Fibroblast of lung (primary cell): ENCODE measurements at regions not wholly inside any gene's neighbourhood (a gene's known extent, or its start where the extent isn't known, plus 50 kb on each side); places are given as distances from the start of the nearest gene placed in this dataset.

Experiments
- DNase-seq, 2 donors: peaks; one replicate each; pipeline versions ENCODE4 v3.0.0 to v3.0.0-alpha.2; 2010; ENCODE audit warnings: low read depth in 2 of 2
- H2AFZ ChIP-seq: 2 replicates; pipeline ENCODE4 v1.5.1; 2012; ENCODE audit warnings: low read length, control low read depth, inconsistent platforms
- H3K27ac ChIP-seq: 2 replicates; pipeline ENCODE4 v1.5.1; 2011; ENCODE audit warnings: low read length, control low read depth; ENCODE audit not compliant: insufficient read depth
- H3K27me3 ChIP-seq: 2 replicates; pipeline ENCODE4 v1.5.1; 2011; ENCODE audit warnings: mild to moderate bottlenecking, low read length; ENCODE audit not compliant: control insufficient read depth, insufficient read depth
- H3K36me3 ChIP-seq: 2 replicates; pipeline ENCODE4 v1.5.1; 2011; ENCODE audit warnings: low read length; ENCODE audit not compliant: control insufficient read depth, insufficient read depth
- H3K4me1 ChIP-seq: 2 replicates; pipeline ENCODE4 v1.5.1; 2011; ENCODE audit warnings: low read length; ENCODE audit not compliant: control insufficient read depth, insufficient read depth; ENCODE audit errors: extremely low read depth
- H3K4me2 ChIP-seq: 2 replicates; pipeline ENCODE4 v1.5.1; 2011; ENCODE audit warnings: low read length, control low read depth; ENCODE audit not compliant: insufficient read depth; ENCODE audit errors: extremely low read depth
- H3K4me3 ChIP-seq, 4 experiments: fragments of 200-600 bp in 1 of 4; sonication (generic) in 1 of 4; replicated peaks in 1 of 4; 2 replicates each; pipeline ENCODE4 v1.5.1; 2011 to 2016; ENCODE audit warnings: low read length in 4 of 4, low read depth in 3 of 4, mild to moderate bottlenecking in 3 of 4, control low read depth in 2 of 4, inconsistent platforms in 1 of 4, mixed read lengths in 1 of 4; ENCODE audit not compliant: insufficient read depth in 1 of 4; ENCODE audit errors: control extremely low read depth in 1 of 4
- H3K79me2 ChIP-seq: 2 replicates; pipeline ENCODE4 v1.5.1; 2012; ENCODE audit warnings: mild to moderate bottlenecking, low read length, inconsistent platforms; ENCODE audit not compliant: control insufficient read depth, insufficient read depth
- H3K9ac ChIP-seq: 2 replicates; pipeline ENCODE4 v1.5.1; 2011; ENCODE audit warnings: mild to moderate bottlenecking, low read length, control low read depth; ENCODE audit not compliant: insufficient read depth
- H3K9me3 ChIP-seq: 2 replicates; pipeline ENCODE4 v1.5.1; 2012; ENCODE audit warnings: low read depth, low read length; ENCODE audit not compliant: control insufficient read depth, insufficient read depth
- H4K20me1 ChIP-seq: 2 replicates; pipeline ENCODE4 v1.5.1; 2011; ENCODE audit warnings: low read length; ENCODE audit not compliant: control insufficient read depth, insufficient read depth; ENCODE audit errors: extremely low read depth
- EZH2 ChIP-seq: IDR thresholded peaks from 2 replicates; pipeline ENCODE4 v1.5.1; 2012; ENCODE audit warnings: low read length, control low read depth, mild to moderate bottlenecking; ENCODE audit errors: missing control alignments
- TF ChIP-seq, protein P1 (sequence below), 2 donors: IDR thresholded peaks in 1 of 2; conservative IDR thresholded peaks in 1 of 2; 1 replicate in 1 of 2; 2 replicates in 1 of 2; pipeline ENCODE4 v1.5.1; 2011 to 2012; ENCODE audit warnings: low read length in 2 of 2, control low read depth in 1 of 2, inconsistent platforms in 1 of 2, low read depth in 1 of 2, mild to moderate bottlenecking in 1 of 2

GRCh38 chr13:73777134-73777533 lies 357.1 kb downstream of the KLF12 start:
- Histone ChIP-seq H3K79me2 (no peaks in the 10 kb centered on the region), H3K27ac (no peak overlapping the region), H3K4me3 (no peak overlapping the region), H3K27me3 (no peaks in the 10 kb centered on the region), H3K9ac (no peak overlapping the region), H4K20me1 (no peaks in the 10 kb centered on the region), H3K9me3 (no peaks in the 10 kb centered on the region), H3K36me3 (no peaks in the 10 kb centered on the region), H2AFZ (no peak overlapping the region), H3K4me1 (no peaks in the 10 kb centered on the region), H3K4me2 (no peak overlapping the region)
- no peak for DNase-seq
- no peak for TF ChIP-seq EZH2
- TF ChIP-seq, protein P1, sequence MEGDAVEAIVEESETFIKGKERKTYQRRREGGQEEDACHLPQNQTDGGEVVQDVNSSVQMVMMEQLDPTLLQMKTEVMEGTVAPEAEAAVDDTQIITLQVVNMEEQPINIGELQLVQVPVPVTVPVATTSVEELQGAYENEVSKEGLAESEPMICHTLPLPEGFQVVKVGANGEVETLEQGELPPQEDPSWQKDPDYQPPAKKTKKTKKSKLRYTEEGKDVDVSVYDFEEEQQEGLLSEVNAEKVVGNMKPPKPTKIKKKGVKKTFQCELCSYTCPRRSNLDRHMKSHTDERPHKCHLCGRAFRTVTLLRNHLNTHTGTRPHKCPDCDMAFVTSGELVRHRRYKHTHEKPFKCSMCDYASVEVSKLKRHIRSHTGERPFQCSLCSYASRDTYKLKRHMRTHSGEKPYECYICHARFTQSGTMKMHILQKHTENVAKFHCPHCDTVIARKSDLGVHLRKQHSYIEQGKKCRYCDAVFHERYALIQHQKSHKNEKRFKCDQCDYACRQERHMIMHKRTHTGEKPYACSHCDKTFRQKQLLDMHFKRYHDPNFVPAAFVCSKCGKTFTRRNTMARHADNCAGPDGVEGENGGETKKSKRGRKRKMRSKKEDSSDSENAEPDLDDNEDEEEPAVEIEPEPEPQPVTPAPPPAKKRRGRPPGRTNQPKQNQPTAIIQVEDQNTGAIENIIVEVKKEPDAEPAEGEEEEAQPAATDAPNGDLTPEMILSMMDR (conservative IDR thresholded peaks at IDR 0.05 in 1 of 2, IDR thresholded peaks at IDR 0.05 in 1 of 2; ENCODE audit: low read depth in 1 of 2, low read length in 2 of 2): no peak

GRCh38 chr13:73776151-73776785 lies 357.9 kb downstream of the KLF12 start:
- Histone ChIP-seq H3K4me1 (no peaks in the 10 kb centered on the region), H3K79me2 (no peaks in the 10 kb centered on the region), H3K27me3 (no peaks in the 10 kb centered on the region), H3K9me3 (no peaks in the 10 kb centered on the region), H3K4me3 (no peak overlapping the region), H3K36me3 (no peaks in the 10 kb centered on the region), H3K27ac (no peak overlapping the region), H3K4me2 (no peak overlapping the region), H4K20me1 (no peaks in the 10 kb centered on the region), H2AFZ (no peak overlapping the region), H3K9ac (no peak overlapping the region)
- DNase-seq: peak in 1 of 2 donors; percentile 40
- TF ChIP-seq, protein P1 (conservative IDR thresholded peaks at IDR 0.05 in 1 of 2, IDR thresholded peaks at IDR 0.05 in 1 of 2; ENCODE audit: low read depth in 1 of 2, low read length in 2 of 2): no peak
- no peak for TF ChIP-seq EZH2

GRCh38 chr13:73773168-73773549 lies 361.0 kb downstream of the KLF12 start:
- peak in 1 of 2 donors; percentile 8 for DNase-seq
- H3K27ac ChIP-seq: no peak overlapping the region
- H3K9me3 ChIP-seq: no peaks in the 10 kb centered on the region
- H3K4me2 ChIP-seq: no peak overlapping the region
- no peaks in the 10 kb centered on the region for H4K20me1 ChIP-seq
- H3K4me1 ChIP-seq: no peaks in the 10 kb centered on the region
- no peaks in the 10 kb centered on the region for H3K27me3 ChIP-seq
- H3K9ac ChIP-seq: no peak overlapping the region
- no peaks in the 10 kb centered on the region for H3K79me2 ChIP-seq
- H3K36me3 ChIP-seq: no peaks in the 10 kb centered on the region
- TF ChIP-seq, protein P1 (conservative IDR thresholded peaks at IDR 0.05 in 1 of 2, IDR thresholded peaks at IDR 0.05 in 1 of 2; ENCODE audit: low read depth in 1 of 2, low read length in 2 of 2): no peak
- TF ChIP-seq EZH2: no peak
- no peak overlapping the region for H2AFZ ChIP-seq
- H3K4me3 ChIP-seq: no peak overlapping the region
